GM19395 (cell line): ENCODE measurements at regions not wholly inside any gene's neighbourhood (a gene's known extent, or its start where the extent isn't known, plus 50 kb on each side); places are given as distances from the start of the nearest gene placed in this dataset.
"Not testable (repeated sequence)": the region's sequence is repeated elsewhere in the genome, so short reads cannot be mapped to it uniquely, and the experiment has no call there.

ENCODE experiments used
- ATAC-seq: cut with Tn5 transposase; IDR thresholded peaks from one replicate; pipeline ENCODE4 v1.9.1; 2021; ENCODE audit warnings: mild to moderate bottlenecking, moderate library complexity; ENCODE audit not compliant: unreplicated experiment

DNA sequence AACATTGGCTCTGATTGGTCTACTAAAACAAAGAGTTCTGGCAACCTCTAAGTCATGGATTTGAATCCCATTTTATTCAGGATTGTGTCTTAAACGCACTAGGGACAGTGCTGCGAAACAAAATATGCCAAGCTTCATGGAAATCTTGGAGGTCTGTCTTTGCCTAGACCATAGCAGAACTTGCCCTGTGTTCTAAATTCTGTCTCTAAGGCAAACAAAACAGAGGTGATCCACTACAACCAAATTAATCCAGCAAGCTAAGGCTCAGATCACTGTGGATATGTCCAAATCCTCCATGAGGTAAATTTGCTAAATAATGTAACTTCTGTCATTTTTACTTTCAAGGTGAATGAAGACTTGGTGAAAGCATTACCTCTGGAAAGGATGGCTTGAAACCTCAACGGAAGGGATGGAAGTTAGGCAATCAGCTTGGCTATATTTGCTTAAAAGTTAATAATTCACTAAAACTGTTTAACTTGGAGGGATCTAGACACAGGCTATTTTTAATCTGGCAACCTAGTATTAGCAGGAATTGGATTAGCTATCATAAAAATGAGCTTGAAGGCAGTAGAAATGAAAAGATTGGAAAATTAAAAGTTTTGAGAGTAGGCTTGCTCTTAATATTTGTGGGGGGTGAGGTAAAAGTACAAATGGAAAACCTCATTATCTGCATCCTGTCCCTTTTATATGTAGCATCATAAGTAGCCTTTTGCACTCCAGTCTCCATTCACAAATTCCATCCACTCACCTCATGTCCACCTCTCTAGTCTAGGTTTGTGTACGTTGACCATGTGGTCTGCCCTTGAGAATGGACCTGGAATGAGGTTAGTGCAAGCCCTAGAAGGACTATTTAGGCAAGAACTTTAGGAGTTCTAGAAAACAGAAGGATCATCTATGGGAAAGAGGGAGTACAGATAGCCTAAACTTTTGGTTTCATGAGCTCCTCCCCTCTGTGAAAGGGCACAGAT, 176.2 kb downstream of the SMC2 start:
- ATAC-seq, result no peak

DNA sequence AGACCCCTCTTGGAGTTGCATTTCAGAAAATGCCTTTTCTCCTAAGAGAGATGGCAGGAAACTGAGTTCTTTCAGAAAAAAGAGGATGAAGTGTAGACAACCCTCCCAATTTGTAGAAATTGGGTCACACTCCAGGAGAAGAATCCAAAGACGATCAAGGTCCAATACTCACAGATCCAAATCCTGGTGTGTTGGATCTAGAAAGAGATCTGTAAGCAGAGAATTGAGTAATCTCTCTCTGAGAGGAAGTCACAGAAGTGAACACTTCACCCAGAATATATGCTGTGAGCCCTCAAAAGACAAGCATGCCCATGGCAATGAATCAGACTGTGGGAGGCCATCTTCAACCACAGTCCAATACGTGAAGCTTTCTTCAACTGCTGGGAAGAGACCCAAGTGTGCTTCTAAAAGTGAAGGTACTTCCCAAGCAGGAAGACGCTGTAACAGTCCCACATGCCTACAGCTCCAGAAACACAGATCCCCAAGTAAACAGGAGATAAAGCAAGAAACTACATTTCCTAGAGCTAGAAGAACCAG, 182.7 kb downstream of the SMC2 start:
- no peak for ATAC-seq

DNA sequence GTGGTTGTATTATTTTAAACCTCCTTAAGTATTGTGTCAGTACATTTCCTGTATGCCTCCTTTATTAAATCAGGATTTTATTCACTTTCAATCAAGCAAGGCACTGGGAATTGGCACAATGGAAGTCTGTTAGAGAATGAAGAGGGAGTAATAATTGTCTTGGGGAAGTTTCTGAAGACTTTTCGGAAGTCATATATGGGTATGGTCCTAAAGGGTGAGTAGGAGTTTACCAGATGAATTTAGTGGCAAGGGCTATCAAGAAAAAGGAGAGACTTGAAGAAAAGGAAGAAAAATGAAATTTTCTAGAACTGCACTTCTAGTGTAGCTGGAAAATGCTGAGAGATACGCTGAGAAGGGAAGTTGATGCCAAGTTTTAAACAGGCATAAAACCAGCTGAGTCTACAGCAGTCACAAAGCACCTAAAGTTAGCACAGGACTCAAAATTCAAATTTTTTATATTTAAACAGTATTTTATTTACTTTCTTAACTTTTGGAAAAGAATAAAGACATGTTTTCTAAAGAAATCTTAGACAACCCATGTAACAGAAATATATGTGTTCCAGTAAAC, 184.9 kb downstream of the SMC2 start:
- ATAC-seq, result no peak

DNA sequence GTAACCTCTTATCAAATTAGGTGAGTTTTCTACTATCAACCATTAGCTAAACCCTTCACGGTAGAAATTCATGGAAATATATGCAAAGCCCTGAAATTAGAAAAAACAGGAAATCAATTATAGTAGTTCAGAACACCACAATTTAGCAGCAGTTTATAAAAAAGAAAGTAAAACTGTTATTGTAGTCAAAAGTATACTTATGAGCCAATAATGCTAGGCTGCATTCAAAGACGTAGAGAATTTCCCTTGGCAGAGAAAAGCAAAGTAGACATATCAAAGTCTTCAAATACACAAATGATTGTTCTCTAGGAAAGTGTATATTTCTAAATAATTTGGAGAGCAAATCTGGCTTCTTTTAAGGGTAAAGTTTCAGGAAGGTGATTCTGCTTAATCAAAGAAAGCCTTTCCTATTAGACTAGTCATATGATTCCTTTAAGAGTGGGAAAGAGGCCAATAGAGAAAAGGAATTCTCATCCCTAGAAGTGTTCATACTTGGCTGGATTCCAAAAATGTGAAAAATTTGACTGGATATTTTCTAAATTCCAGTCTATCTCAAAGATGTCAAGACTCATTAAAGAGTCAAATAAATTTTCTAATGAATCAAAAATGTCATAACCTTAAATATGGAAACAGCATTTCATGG, 185.5 kb downstream of the SMC2 start:
- ATAC-seq, result no peak

DNA sequence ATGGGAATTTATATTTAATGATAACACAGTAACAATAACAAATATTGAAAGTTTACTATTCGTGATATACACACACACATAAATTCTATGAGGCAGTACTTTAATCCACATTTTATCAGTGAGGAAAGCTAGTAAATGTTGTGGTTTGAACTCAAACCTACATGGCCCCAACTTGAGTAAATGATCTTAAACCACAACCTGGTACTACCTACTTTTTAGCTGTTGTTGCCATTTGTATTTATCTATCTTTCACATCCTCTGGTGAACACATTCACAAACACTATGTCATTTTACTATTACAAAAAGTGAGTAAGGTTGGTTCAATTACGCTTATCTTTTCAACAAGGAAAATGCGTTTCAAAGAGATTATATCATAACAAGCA, 186.1 kb downstream of the SMC2 start:
- ATAC-seq, result no peak

DNA sequence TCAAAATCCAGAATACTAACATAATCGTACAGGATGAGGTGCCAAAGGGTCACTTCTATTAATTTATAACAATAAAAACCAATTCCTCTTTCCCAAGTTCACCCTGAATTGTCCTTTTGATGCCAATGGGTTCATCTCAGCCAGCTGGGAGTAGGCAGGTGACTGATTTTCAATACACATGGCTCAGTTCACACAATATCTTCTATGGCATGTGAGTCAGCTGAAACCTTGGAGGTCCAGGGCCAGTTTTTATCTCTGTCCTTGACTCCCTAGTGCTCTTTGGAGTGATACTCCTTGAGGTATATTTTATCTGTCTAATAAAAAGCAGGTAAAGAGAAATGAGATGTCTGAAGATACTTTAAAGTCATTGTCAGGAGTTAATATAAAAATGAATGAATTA, 186.6 kb downstream of the SMC2 start:
- ATAC-seq, result no peak

DNA sequence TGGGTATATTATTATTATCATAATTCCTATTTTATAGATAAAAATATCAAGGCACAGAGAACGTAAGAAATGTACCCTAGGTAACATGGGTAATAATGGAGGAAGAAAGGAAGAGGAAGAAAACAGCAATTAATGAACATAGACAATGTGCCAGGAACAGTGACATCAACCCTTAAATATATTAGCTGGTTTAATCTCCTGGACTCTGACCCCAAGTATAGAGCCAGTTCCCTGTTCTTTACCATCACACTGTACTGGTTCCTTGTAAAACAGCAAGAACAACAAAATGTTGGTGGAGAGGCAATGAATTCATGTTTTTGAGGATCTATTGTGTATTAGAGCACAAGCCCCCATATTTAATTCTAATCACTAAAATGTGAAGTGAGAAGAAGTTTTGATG, 192.1 kb downstream of the SMC2 start:
- ATAC-seq, result no peak

DNA sequence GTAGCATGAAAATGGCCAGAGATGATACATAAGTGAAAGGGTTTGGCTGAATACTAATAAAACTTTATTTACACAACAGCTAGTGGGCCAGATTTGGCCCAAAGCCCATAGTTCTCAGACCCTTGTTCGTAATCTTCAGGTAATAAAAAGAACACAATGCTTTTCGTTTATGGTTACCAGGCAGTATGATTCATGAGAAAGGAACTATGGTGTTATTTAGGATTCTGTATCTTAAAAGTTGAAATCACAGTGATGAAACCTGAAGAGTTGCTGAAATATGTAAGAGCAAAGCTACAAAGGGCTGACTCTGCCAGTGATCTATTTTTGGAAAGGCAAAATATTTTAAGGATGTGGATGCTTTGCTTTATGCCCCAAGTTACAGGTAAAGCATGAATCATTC, 192.7 kb downstream of the SMC2 start:
- no peak for ATAC-seq

DNA sequence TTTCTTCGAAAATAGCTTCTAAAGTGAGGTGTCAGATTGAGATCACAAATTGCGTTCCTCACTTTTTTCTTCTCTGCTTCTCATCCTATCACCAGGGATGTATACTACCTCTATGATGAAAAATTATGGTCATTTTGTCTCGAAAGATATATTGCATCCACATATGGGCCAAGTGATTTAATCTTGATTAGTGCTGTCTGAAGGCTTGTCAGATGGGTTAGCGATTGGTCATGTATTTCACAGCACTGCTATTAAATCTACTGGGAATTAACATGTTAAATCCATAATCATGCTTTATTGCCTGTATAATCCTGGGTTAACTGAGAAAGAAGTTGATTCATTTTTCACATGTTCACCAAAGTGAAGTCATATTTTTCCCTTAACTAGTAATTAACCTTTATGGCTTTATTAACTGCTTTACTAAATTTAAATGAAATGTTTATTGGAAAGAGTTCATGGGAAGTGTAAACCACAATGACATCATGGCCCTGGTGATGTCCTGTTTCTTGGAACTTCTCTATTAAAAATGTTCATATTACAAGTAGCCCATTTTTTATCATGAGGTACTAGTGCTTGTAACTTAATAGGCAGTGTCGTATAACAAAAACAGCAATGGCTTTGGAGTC, 193.3 kb downstream of the SMC2 start:
- ATAC-seq, result no peak

DNA sequence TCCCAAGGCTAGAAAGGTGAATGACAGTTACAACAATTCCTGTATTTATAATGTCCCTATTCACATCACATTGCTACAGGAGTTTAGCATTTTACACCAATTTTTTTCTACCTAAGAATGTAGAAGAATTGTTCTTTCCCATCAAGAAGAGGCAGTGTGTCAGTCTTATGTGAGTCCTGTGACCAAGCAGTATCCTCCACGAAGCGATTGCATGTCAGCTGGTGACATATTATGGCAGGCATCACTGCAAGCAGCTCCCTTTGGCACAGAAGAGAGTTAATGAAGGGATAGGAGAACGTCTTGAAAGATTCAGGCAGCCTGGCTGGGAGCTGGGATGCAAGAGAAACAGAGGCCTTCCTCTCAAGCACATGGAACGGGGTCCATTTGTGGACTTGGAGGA, 199.8 kb downstream of the SMC2 start:
- no peak for ATAC-seq

DNA sequence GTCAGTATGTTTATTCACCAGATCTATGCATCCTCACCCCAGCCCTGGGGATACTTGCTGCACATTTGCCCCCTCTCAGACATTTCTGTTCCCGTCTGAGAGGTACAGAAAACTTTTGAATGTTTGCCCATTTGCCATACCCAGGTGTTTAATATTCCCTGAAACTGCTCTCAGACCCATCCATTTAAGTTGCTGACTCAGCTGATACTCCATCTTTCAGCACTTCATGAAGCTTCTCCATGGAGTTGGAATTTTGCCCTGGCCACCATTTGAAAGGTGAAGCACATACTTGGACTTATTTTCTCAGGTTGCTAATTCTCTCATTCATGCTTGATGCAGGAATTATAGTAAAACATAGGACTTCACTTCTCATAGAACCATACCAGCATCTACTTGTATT, 203.9 kb upstream of the OR13F1 start:
- ATAC-seq, result no peak

DNA sequence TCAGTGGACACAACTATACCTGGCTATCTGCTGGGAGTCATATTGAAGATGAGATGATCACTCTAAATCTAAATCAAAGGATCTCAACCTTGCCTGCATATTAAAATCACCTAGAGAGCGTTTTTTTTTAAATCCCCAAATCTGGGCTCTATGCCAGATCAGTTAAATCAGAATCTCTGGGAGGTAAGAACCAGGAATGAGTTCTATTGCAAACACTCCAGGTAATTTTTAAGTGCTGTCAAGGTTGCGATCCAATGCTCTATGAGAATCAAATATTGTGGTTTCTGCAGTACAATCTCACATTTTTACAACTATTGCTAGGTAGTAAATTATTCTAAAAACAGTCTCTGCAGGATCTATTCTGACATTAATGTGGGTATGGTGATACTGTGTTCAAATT, 202.3 kb upstream of the OR13F1 start:
- ATAC-seq, result no peak

DNA sequence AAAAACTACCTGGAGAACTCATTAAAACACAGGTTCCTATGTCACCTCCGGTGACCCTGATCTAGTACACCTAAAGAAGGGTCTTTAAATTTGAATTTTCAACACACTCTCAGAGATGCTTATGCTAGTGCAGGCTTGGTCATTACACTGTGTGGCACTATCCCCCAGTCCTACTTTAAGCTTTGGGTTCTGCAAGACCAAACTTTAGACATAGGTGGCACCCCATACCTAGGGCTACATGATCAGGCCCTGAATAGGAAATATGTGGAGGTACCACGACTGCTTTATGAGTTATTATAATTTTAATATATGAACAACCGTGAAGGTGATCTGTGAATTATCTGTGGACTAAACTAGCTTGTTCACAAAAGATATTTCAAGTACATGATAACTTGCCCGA, 201.3 kb upstream of the OR13F1 start:
- no peak for ATAC-seq

DNA sequence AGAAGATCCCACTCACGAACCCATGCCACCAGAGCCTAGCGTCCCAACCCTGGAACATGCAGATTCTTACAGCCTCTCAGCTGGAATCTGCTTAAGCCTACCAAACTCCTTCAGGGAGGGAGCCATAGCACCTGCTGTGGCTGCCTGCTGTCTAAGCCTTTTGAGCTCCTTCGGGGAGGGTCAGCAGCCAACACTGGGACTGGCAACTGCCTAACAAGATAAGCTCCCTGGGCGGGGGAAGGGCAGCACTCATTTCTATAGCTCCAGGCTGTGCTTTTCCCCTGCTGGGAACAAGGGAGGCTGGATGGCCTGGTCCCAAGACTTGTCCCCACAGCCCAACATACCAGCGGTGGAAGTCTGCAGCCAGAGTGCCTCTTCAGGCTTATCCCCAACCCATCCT, 199.1 kb upstream of the OR13F1 start:
- ATAC-seq, result no peak

DNA sequence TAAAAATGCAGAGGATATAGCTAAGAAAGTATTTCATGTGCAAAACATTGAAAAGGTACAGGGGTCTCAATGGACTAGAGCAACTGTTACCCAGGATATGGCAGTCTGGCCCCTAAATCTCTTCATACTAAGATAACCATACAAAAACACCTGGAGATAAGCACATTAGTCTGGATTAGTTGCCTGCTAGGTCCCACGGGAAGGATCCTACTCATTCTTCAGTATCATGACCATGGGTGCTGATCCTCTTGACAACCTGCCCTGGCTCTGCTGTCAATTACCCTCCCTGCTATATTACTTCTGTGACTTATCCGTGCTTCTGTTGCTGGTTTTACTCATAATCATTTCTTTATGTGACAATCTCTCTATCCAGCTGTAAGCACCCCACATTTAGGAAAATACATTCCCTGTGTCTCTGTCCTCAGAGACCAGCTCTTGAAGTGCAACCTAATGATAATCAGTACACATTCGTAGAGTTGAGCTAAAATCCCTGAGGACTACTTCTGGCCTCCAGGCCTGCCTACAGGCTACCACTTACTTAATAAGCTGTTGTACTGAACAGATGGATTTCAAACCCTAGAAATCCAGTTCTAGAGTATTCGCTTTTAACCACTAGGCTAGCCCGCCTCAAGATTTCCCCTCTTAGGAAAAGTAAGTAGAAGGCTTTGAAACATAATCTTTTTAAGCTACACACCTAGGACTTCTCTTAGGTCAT, 190.5 kb upstream of the OR13F1 start:
- ATAC-seq, result no peak

DNA sequence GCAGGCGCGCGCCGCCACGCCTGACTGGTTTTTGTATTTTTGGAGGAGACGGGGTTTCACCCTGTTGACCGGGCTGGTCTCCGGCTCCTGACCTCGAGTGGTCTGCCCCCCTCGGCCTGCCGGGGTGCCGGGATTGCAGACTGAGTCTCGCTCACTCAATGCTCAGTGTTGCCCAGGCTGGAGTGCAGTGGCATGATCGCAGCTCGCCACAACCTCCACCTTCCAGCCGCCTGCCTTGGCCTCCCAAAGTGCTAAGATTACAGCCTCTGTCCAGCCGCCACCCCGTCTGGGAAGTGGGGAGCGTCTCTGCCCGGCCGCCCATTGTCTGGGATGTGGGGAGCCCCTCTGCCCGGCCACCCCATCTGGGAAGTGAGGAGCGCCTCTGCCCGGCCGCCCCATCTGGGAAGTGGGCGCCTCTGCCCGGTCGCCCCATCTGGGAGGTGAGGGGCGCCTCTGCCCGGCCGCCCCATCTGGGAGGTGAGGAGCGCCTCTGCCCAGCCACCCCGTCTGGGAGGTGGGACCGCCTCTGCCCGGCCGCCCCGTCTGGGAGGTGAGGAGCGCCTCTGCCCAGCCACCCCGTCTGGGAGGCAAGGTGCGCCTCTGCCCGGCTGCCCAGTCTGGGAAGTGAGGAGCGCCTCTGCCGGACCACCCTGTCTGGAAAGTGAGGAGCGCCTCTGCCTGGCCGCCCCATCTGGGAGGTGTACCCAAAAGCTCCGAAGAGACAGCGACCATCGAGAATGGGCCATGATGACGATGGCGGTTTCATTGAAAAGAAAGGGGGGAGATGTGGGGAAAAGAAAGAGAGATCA, 187.7 kb upstream of the OR13F1 start:
- ATAC-seq, result not testable (repeated sequence)

DNA sequence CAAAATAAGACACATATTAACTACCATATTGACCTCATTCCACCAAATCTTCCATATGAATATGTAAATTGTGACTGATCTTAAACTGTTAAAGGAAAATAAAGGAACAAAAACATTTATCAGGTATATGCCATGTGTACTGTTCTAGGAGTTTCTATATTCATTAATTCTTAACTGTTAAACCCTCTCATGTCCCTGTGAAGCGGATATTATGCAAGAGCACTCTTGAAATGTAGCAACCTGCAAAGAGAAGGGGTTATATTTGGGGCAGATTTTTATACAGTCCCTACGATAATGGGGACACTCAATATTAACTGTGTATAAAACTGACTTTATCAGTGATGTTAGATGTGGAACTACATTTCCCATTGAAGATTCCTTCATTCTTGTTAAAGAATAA, 184.9 kb upstream of the OR13F1 start:
- no peak for ATAC-seq

DNA sequence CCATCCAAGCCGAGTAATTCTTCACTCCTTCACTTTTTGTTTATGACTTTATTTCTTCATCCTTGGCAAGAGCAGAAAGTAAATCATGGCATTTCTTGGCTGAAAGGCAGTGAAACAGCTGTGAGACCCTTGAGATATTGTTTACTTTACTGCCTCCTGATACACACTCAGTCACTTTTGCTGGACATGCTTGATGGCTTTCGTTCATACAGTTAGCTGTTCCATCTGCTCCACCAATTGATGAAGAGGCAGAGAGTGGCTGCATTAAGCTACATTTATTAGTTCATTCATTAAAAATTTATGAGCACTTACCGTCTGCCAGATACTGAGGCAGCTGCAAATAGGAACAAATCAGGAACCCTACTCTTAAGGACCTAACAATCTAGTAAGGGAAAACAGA, 184.4 kb upstream of the OR13F1 start:
- no peak for ATAC-seq

DNA sequence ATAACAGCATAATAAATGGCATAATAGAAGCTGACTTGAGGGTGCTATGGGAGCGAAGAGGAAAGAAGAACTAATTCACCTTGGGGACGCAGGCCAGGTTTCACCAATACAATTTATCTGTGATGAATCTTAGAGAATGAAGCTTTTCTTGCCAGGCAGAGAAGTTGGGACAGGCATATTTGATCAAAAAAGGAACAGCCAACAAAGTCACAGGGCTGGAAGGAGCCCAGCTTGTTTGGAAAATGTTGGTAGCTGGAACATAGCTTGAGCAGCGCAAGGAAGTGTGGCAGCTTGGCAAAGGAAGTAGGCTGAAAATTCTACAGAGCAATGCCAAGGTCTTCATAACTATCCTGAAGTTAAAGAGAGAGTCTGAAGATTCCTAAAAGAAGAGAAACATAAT, 181.5 kb upstream of the OR13F1 start:
- no peak for ATAC-seq
